OCI-LY3 (cell line): ENCODE measurements at regions not wholly inside any gene's neighbourhood (a gene's known extent, or its start where the extent isn't known, plus 50 kb on each side); places are given as distances from the start of the nearest gene placed in this dataset.

Source experiments
- H2AFZ ChIP-seq: fragments of 200-600, 300-600 bp; shearing (Covaris generic); 2 replicates; pipeline ENCODE4 v1.6.0; 2014; ENCODE audit warnings: antibody characterized with exemption, low read depth, low read length
- H3K27ac ChIP-seq: fragments of 200-600, 300-600 bp; sonication (generic); 2 replicates; pipeline ENCODE4 v1.5.1; 2014; ENCODE audit warnings: mild to moderate bottlenecking, low read length, moderate library complexity, mixed read lengths
- H3K27me3 ChIP-seq: fragments of 200-600, 300-600 bp; sonication (generic); 2 replicates; pipeline ENCODE4 v1.6.1; 2014; ENCODE audit warnings: low read depth, low read length, mixed read lengths
- H3K36me3 ChIP-seq: fragments of 200-600, 300-600 bp; sonication (generic); replicated peaks from 2 replicates; pipeline ENCODE3; 2014; ENCODE audit warnings: low read depth, low read length, mixed read lengths
- H3K4me1 ChIP-seq: fragments of 300-600, 200-600 bp; sonication (generic); 2 replicates; pipeline ENCODE4 v1.6.1; 2014; ENCODE audit warnings: low read length, mixed read lengths
- H3K4me2 ChIP-seq: fragments of 200-600, 300-600 bp; sonication (generic); 2 replicates; pipeline ENCODE4 v1.6.1; 2014; ENCODE audit warnings: low read length, mixed read lengths
- H3K4me3 ChIP-seq: fragments of 300-600, 200-600 bp; sonication (generic); 2 replicates; pipeline ENCODE4 v1.5.1; 2014; ENCODE audit warnings: antibody characterized with exemption, mild to moderate bottlenecking, low read length, moderate library complexity
- H3K79me2 ChIP-seq: fragments of 300-600, 200-600 bp; shearing (Covaris generic); 2 replicates; pipeline ENCODE4 v1.6.1; 2014; ENCODE audit warnings: mild to moderate bottlenecking, low read length, mixed read lengths
- H3K9ac ChIP-seq: fragments of 300-600, 200-600 bp; shearing (Covaris generic); 2 replicates; pipeline ENCODE4 v1.6.0; 2014; ENCODE audit warnings: mild to moderate bottlenecking, low read length, moderate library complexity
- H3K9me3 ChIP-seq: fragments of 200-600, 300-600 bp; shearing (Covaris generic); 2 replicates; pipeline ENCODE4 v1.6.1; 2014; ENCODE audit warnings: low read length, mixed read lengths; ENCODE audit not compliant: insufficient read depth
- H4K20me1 ChIP-seq: fragments of 200-600, 300-600 bp; sonication (generic); 2 replicates; pipeline ENCODE4 v1.6.1; 2016; ENCODE audit warnings: low read length, mixed read lengths; ENCODE audit not compliant: insufficient read depth
- CTCF ChIP-seq: fragments of 200-600, 300-600 bp; sonication (generic); IDR thresholded peaks from 2 replicates; pipeline ENCODE4 v1.5.1; 2014; ENCODE audit warnings: antibody characterized with exemption, low read length, low read depth
- EZH2phosphoT487 ChIP-seq: fragments of 200-600 bp; shearing (Covaris generic); IDR thresholded peaks from 2 replicates; pipeline ENCODE4 v1.6.1; 2018; ENCODE audit warnings: antibody characterized with exemption, mixed run types, low read depth

GRCh38 chr1:82125866-82126265 lies 325.1 kb downstream of the ADGRL2 start:
- no peaks in the 10 kb centered on the region for H3K4me1 ChIP-seq
- no peaks in the 10 kb centered on the region for H4K20me1 ChIP-seq
- no peak overlapping the region for H2AFZ ChIP-seq
- no peak overlapping the region for H3K4me2 ChIP-seq
- H3K9me3 ChIP-seq = no peaks in the 10 kb centered on the region
- H3K9ac ChIP-seq = no peak overlapping the region
- H3K27ac ChIP-seq = no peak overlapping the region
- TF ChIP-seq CTCF (no peak), EZH2phosphoT487 (no peak)
- no peak overlapping the region for H3K4me3 ChIP-seq
- H3K79me2 ChIP-seq = no peaks in the 10 kb centered on the region
- no peaks in the 10 kb centered on the region for H3K27me3 ChIP-seq
- H3K36me3 ChIP-seq = no peaks in the 10 kb centered on the region

- Histone ChIP-seq H3K27ac (no peak overlapping the region), H3K36me3 (no peaks in the 10 kb centered on the region), H3K9ac (no peak overlapping the region), H3K4me3 (no peak overlapping the region), H4K20me1 (no peaks in the 10 kb centered on the region), H3K79me2 (no peaks in the 10 kb centered on the region), H3K4me1 (no peaks in the 10 kb centered on the region), H2AFZ (no peak overlapping the region), H3K27me3 (no peaks in the 10 kb centered on the region), H3K9me3 (no peaks in the 10 kb centered on the region), H3K4me2 (no peak overlapping the region)
- TF ChIP-seq EZH2phosphoT487 = no peak
- no peak for TF ChIP-seq CTCF
These were observed 324.4 kb downstream of the ADGRL2 start for GRCh38 chr1:82125119-82125518.

GRCh38 chr1:82121421-82121820 lies 320.7 kb downstream of the ADGRL2 start:
- Histone ChIP-seq H3K27ac (no peak overlapping the region), H3K36me3 (no peaks in the 10 kb centered on the region), H3K4me1 (no peaks in the 10 kb centered on the region), H3K4me3 (no peak overlapping the region), H2AFZ (no peak overlapping the region), H3K9ac (no peak overlapping the region), H4K20me1 (no peaks in the 10 kb centered on the region), H3K4me2 (no peak overlapping the region), H3K9me3 (no peaks in the 10 kb centered on the region), H3K27me3 (no peaks in the 10 kb centered on the region), H3K79me2 (no peaks in the 10 kb centered on the region)
- TF ChIP-seq CTCF (no peak), EZH2phosphoT487 (no peak)

- Histone ChIP-seq H3K4me2 (no peak overlapping the region), H3K27me3 (no peaks in the 10 kb centered on the region), H3K27ac (no peak overlapping the region), H2AFZ (no peak overlapping the region), H3K9ac (no peak overlapping the region), H3K4me1 (no peaks in the 10 kb centered on the region), H3K79me2 (no peaks in the 10 kb centered on the region), H3K36me3 (no peaks in the 10 kb centered on the region), H3K9me3 (no peaks in the 10 kb centered on the region), H3K4me3 (no peak overlapping the region), H4K20me1 (no peaks in the 10 kb centered on the region)
- TF ChIP-seq EZH2phosphoT487 (no peak), CTCF (no peak)
These were observed 315.4 kb downstream of the ADGRL2 start for GRCh38 chr1:82116105-82116504.
